GM12878 (cell line): ENCODE measurements at regions not wholly inside any gene's neighbourhood (a gene's known extent, or its start where the extent isn't known, plus 50 kb on each side); places are given as distances from the start of the nearest gene placed in this dataset.

Source experiments
- ATAC-seq: fragments of 200-7000 bp; cut with Tn5 transposase; 3 replicates; pipeline ENCODE4 v1.9.1; 2020; ENCODE audit warnings: mild to moderate bottlenecking, moderate library complexity
- BruUV-seq: library from RNA; stranded (reverse); fragments of 400-500 nt; replicated peaks from 2 replicates; lab custom pipeline; 2021; lab: Mats Ljungman, UMichigan
- CTCF ChIA-PET: fragments of 300-600 bp; sonication (Branson Sonifier 250); formaldehyde crosslinking; extraction: SDS; loops from one replicate; lab custom pipeline; 2021; ENCODE audit warnings: inconsistent platforms; lab: Yijun Ruan, JAX
- POLR2A ChIA-PET: fragments of 350-600 bp; formaldehyde crosslinking; extraction: SDS; loops from one replicate; lab custom pipeline; 2021; ENCODE audit warnings: inconsistent platforms; lab: Charles Lee
- RAD21 ChIA-PET: fragments of 300-600 bp; sonication (Branson Sonifier 250); formaldehyde crosslinking; loops from one replicate; lab custom pipeline; 2023; ENCODE audit warnings: antibody characterized with exemption; ENCODE audit not compliant: unreplicated experiment; lab: Charles Lee
- SMC1A ChIA-PET: fragments of 300-600 bp; sonication (Branson Sonifier 250); formaldehyde crosslinking; loops from one replicate; lab custom pipeline; 2023; ENCODE audit not compliant: unreplicated experiment, uncharacterized antibody; lab: Charles Lee
- DNase-seq: peaks from one replicate; pipeline ENCODE4 v3.0.0-alpha.2; 2011; ENCODE audit warnings: low read depth, low spot score
- FAIRE-seq: peaks from 3 replicates; lab custom pipeline; 2011; peaks lifted over from hg19 to GRCh38; lab: Jason Lieb, UNC
- H2AFZ ChIP-seq: 2 replicates; pipeline ENCODE4 v1.6.0; 2011; ENCODE audit warnings: low read depth, low read length, control low read depth; ENCODE audit not compliant: control insufficient read depth
- H3K27ac ChIP-seq: 2 replicates; pipeline ENCODE4 v1.5.1; 2011; ENCODE audit warnings: control low read depth; ENCODE audit not compliant: control insufficient read depth, insufficient read depth
- H3K27me3 ChIP-seq, 2 experiments: replicated peaks in 1 of 2; 2 replicates each; pipeline versions ENCODE4 v1.6.0 to v1.6.1; 2011; ENCODE audit warnings: low read length in 1 of 2; ENCODE audit not compliant: control insufficient read depth in 2 of 2, insufficient read depth in 2 of 2
- H3K36me3 ChIP-seq, 2 experiments: 2 replicates each; pipeline ENCODE4 v1.5.1; 2011; ENCODE audit warnings: low read length in 1 of 2; ENCODE audit not compliant: control insufficient read depth in 2 of 2, insufficient read depth in 2 of 2
- H3K4me1 ChIP-seq: 2 replicates; pipeline ENCODE4 v1.6.1; 2011; ENCODE audit warnings: mild to moderate bottlenecking, low read length, moderate library complexity, mixed read lengths; ENCODE audit not compliant: control insufficient read depth, insufficient read depth
- H3K4me2 ChIP-seq: 2 replicates; pipeline ENCODE4 v1.6.0; 2011; ENCODE audit warnings: control low read depth; ENCODE audit not compliant: control insufficient read depth, insufficient read depth
- H3K4me3 ChIP-seq: fragments of 200-600 bp; sonication (generic); 2 replicates; pipeline ENCODE4 v1.5.1; 2016
- H3K79me2 ChIP-seq: 2 replicates; pipeline ENCODE4 v1.6.0; 2011; ENCODE audit warnings: low read length; ENCODE audit not compliant: control insufficient read depth, insufficient read depth
- H3K9ac ChIP-seq: 2 replicates; pipeline ENCODE4 v1.8.0; 2011; ENCODE audit warnings: low read length, control low read depth, mixed read lengths; ENCODE audit not compliant: control insufficient read depth, insufficient read depth
- H3K9me3 ChIP-seq: replicated peaks from 3 replicates; pipeline ENCODE4 v1.5.1; 2011; ENCODE audit warnings: mild to moderate bottlenecking, low read length; ENCODE audit not compliant: control insufficient read depth, insufficient read depth
- H4K20me1 ChIP-seq: 2 replicates; pipeline ENCODE4 v1.6.0; 2011; ENCODE audit not compliant: control insufficient read depth, insufficient read depth
- ATF7 ChIP-seq: fragments of 450-650 bp; IDR thresholded peaks from 2 replicates; pipeline ENCODE4 v1.6.1; 2016; ENCODE audit warnings: low read depth, mild to moderate bottlenecking
- BHLHE40 ChIP-seq, 2 experiments: fragments of 450-650 bp in 1 of 2; IDR thresholded peaks; 2 replicates each; pipeline ENCODE4 v1.6.1; 2011 to 2017; ENCODE audit warnings: low read depth in 2 of 2, borderline replicate concordance in 1 of 2, improper control_type of control experiment in 1 of 2, low read length in 1 of 2, mild to moderate bottlenecking in 1 of 2
- CREM ChIP-seq: IDR thresholded peaks from 2 replicates; pipeline ENCODE4 v1.6.1; 2014; ENCODE audit warnings: antibody characterized with exemption, low read depth
- ESRRA ChIP-seq: IDR thresholded peaks from 2 replicates; pipeline ENCODE4 v1.6.1; 2012; ENCODE audit warnings: mild to moderate bottlenecking, low read length, improper control_type of control experiment
- NFXL1 ChIP-seq: fragments of 450-650 bp; IDR thresholded peaks from 2 replicates; pipeline ENCODE4 v1.6.1; 2017; ENCODE audit warnings: antibody characterized with exemption, mild to moderate bottlenecking, borderline replicate concordance
- POLR2AphosphoS5 ChIP-seq: IDR thresholded peaks from 2 replicates; pipeline ENCODE4 v1.6.1; 2011; ENCODE audit warnings: mild to moderate bottlenecking, low read length, inconsistent platforms
- TCF12 ChIP-seq: IDR thresholded peaks from 2 replicates; pipeline ENCODE4 v1.6.1; 2011; ENCODE audit warnings: low read depth, mild to moderate bottlenecking, low read length
- WGBS: methylation state at CpG from one replicate; pipeline ENCODE4 v1.1.6; 2016; ENCODE audit warnings: low lambda C conversion rate; ENCODE audit not compliant: insufficient replicate concordance, insufficient coverage; ENCODE audit errors: missing lambda C conversion rate; 5-methylcytosine and 5-hydroxymethylcytosine counted together
- in situ Hi-C: fragments of 300-500 bp; cut with MboI; formaldehyde crosslinking; loops from 9 replicates; pipeline ENCODE4 v1.14.3; 2018; ENCODE audit warnings: mixed read lengths
- intact Hi-C: fragments of 100-400 bp; cut with micrococcal nuclease; formaldehyde crosslinking; loops from one replicate; pipeline ENCODE4 v1.14.2; 2022; ENCODE audit not compliant: unreplicated experiment
- TF ChIP-seq, protein P1 (sequence below): IDR thresholded peaks from 2 replicates; pipeline ENCODE4 v1.6.1; 2011; ENCODE audit warnings: borderline replicate concordance, low read depth, mild to moderate bottlenecking, moderate library complexity, low read length; ENCODE audit not compliant: insufficient read depth, poor library complexity, severe bottlenecking
- TF ChIP-seq, protein P2 (sequence below): fragments of 450-650 bp; IDR thresholded peaks from 2 replicates; pipeline ENCODE4 v1.6.1; 2017; ENCODE audit warnings: borderline replicate concordance
- TF ChIP-seq, protein P3 (sequence below): IDR thresholded peaks from 2 replicates; pipeline ENCODE4 v1.6.1; 2012; ENCODE audit warnings: low read depth, low read length, improper control_type of control experiment

DNA sequence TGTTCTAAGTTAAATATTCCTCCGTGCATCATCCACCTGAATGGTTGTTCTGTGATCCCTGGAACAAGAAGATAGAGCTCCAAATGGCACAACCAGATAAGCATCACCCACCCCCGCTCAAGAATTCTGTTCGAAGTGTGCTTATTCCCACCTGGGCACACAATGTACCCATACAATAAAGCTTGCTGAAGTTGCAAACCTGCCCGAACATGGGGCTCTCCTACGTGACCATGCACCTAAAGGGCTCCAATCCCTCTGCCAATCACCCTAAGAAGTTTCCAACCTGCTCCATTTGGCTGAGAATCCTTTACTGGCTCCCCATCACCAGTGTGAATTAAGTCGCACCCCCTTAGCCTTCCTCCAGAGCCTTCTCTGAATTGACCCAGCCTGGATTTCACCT, 1157.4 kb downstream of the TBC1D22A start:
- Histone ChIP-seq H3K9me3 (peaks cover 5% of the 10 kb centered on the region; the same call in 1 of the 3 replicates), H3K27ac (no peak overlapping the region)
- in situ Hi-C loops: no loop called here

More for the DNA sequence above, 1157.4 kb downstream of the TBC1D22A start:
- TF ChIP-seq TCF12: no peak
- TF ChIP-seq NFXL1: no peak
- TF ChIP-seq, protein P1, sequence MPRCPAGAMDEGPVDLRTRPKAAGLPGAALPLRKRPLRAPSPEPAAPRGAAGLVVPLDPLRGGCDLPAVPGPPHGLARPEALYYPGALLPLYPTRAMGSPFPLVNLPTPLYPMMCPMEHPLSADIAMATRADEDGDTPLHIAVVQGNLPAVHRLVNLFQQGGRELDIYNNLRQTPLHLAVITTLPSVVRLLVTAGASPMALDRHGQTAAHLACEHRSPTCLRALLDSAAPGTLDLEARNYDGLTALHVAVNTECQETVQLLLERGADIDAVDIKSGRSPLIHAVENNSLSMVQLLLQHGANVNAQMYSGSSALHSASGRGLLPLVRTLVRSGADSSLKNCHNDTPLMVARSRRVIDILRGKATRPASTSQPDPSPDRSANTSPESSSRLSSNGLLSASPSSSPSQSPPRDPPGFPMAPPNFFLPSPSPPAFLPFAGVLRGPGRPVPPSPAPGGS: no peak
- TF ChIP-seq POLR2AphosphoS5: no peak
- TF ChIP-seq ESRRA: no peak
- TF ChIP-seq BHLHE40 (IDR thresholded peaks at IDR 0.05; ENCODE audit: borderline replicate concordance in 1 of 2, low read depth in 2 of 2, low read length in 1 of 2): no peak
- TF ChIP-seq CREM: no peak
- no peak for TF ChIP-seq ATF7
- TF ChIP-seq, protein P2, sequence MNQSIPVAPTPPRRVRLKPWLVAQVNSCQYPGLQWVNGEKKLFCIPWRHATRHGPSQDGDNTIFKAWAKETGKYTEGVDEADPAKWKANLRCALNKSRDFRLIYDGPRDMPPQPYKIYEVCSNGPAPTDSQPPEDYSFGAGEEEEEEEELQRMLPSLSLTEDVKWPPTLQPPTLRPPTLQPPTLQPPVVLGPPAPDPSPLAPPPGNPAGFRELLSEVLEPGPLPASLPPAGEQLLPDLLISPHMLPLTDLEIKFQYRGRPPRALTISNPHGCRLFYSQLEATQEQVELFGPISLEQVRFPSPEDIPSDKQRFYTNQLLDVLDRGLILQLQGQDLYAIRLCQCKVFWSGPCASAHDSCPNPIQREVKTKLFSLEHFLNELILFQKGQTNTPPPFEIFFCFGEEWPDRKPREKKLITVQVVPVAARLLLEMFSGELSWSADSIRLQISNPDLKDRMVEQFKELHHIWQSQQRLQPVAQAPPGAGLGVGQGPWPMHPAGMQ: no peak
- TF ChIP-seq, protein P3, sequence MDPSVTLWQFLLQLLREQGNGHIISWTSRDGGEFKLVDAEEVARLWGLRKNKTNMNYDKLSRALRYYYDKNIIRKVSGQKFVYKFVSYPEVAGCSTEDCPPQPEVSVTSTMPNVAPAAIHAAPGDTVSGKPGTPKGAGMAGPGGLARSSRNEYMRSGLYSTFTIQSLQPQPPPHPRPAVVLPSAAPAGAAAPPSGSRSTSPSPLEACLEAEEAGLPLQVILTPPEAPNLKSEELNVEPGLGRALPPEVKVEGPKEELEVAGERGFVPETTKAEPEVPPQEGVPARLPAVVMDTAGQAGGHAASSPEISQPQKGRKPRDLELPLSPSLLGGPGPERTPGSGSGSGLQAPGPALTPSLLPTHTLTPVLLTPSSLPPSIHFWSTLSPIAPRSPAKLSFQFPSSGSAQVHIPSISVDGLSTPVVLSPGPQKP: no peak
- no TSS peak for BruUV-seq
- 36% methylated on average over 6 of the region's 6 CpGs for WGBS
- Histone ChIP-seq H3K36me3 (no peaks in the 10 kb centered on the region), H3K4me2 (no peak overlapping the region), H3K4me1 (peaks cover 17% of the 10 kb centered on the region), H3K27me3 (no peaks in the 10 kb centered on the region), H2AFZ (no peak overlapping the region), H4K20me1 (no peaks in the 10 kb centered on the region), H3K79me2 (no peaks in the 10 kb centered on the region), H3K9ac (no peak overlapping the region), H3K4me3 (no peak overlapping the region)
- DNase-seq: no peak
- ATAC-seq: no peak
- no peak for FAIRE-seq
- intact Hi-C loops: loop anchor here (5.0 kb wide), 1 partner anchor 177 kb away; no protein-coding TSS in a partner anchor
- SMC1A ChIA-PET: no interaction called here
- CTCF ChIA-PET: no interaction called here
- POLR2A ChIA-PET: no interaction called here
- RAD21 ChIA-PET: no interaction called here
